PFSK-1 (cell line): ENCODE measurements at regions not wholly inside any gene's neighbourhood (a gene's known extent, or its start where the extent isn't known, plus 50 kb on each side); places are given as distances from the start of the nearest gene placed in this dataset.

ENCODE experiments used
- REST ChIP-seq, 2 experiments: IDR thresholded peaks; 2 replicates each; pipeline versions ENCODE4 v1.6.1 to v1.8.0; 2011 to 2012; ENCODE audit warnings: low read depth in 2 of 2, low read length in 2 of 2, control low read depth in 1 of 2, inconsistent platforms in 1 of 2, mild to moderate bottlenecking in 1 of 2, moderate library complexity in 1 of 2; ENCODE audit not compliant: insufficient read depth in 1 of 2
- SIN3A ChIP-seq: IDR thresholded peaks from 2 replicates; pipeline ENCODE4 v1.6.1; 2012; ENCODE audit warnings: mild to moderate bottlenecking, low read length, moderate library complexity, borderline replicate concordance; ENCODE audit not compliant: insufficient read depth
- TAF1 ChIP-seq: IDR thresholded peaks from 2 replicates; pipeline ENCODE4 v1.6.1; 2012; ENCODE audit warnings: low read length, control low read depth, borderline replicate concordance; ENCODE audit not compliant: insufficient read depth

DNA sequence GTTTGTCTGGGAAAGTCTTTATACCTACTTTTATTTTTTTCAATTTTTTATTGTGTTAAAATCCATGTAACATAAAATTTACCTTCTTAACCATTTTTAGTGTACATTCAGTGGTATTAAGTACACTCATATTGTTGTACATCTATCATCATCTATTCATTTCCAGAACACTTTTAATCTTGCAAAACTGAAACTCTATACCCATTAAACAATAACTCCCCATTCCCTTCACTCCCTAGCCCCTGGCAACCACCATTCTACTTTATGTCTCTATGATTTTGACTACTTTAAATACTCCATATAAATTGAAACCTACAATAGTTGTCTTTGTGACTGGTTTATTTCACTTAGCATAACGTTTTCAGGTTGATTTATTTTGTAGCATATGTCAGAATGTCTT is 131.9 kb upstream of the SLC38A2 start:
- TF ChIP-seq REST (IDR thresholded peaks at IDR 0.05; ENCODE audit: insufficient read depth in 1 of 2, low read depth in 2 of 2, low read length in 2 of 2) (no peak), SIN3A (no peak), TAF1 (no peak)
